IMR-90 (cell line): ENCODE measurements at regions not wholly inside any gene's neighbourhood (a gene's known extent, or its start where the extent isn't known, plus 50 kb on each side); places are given as distances from the start of the nearest gene placed in this dataset.

ENCODE experiments used
- CEBPB ChIP-seq: IDR thresholded peaks from 2 replicates; pipeline ENCODE4 v1.6.1; 2012; ENCODE audit warnings: low read depth, low read length, improper control_type of control experiment
- CTCF ChIP-seq: conservative IDR thresholded peaks from 2 replicates; pipeline ENCODE4 v1.5.1; 2012; ENCODE audit warnings: mild to moderate bottlenecking, low read depth, low read length, improper control_type of control experiment
- POLR2A ChIP-seq: IDR thresholded peaks from 2 replicates; pipeline ENCODE4 v1.6.1; 2012; ENCODE audit warnings: mild to moderate bottlenecking, low read depth, low read length
- RAD21 ChIP-seq: IDR thresholded peaks from 2 replicates; pipeline ENCODE4 v1.6.1; 2012; ENCODE audit warnings: low read length, improper control_type of control experiment
- RCOR1 ChIP-seq: IDR thresholded peaks from 2 replicates; pipeline ENCODE4 v1.6.1; 2012; ENCODE audit warnings: mild to moderate bottlenecking, low read length, improper control_type of control experiment; ENCODE audit not compliant: insufficient replicate concordance
- RFX5 ChIP-seq: IDR thresholded peaks from 2 replicates; pipeline ENCODE4 v1.8.0; 2012; ENCODE audit warnings: low read depth, mild to moderate bottlenecking, low read length, moderate library complexity

- no peak for TF ChIP-seq CTCF
- TF ChIP-seq POLR2A = no peak
- no peak for TF ChIP-seq RCOR1
- TF ChIP-seq RAD21 = no peak
- TF ChIP-seq CEBPB = no peak
- no peak for TF ChIP-seq RFX5
These were observed 98.4 kb upstream of the MVB12B start for GRCh38 chr9:126228111-126228780.
